H9 (cell line): ENCODE measurements at regions not wholly inside any gene's neighbourhood (a gene's known extent, or its start where the extent isn't known, plus 50 kb on each side); places are given as distances from the start of the nearest gene placed in this dataset.

Experiments used
- DNase-seq: peaks from one replicate; pipeline ENCODE4 v3.0.0-alpha.2; 2017
- H2AFZ ChIP-seq: one replicate; pipeline ENCODE4 v1.6.1; 2013; ENCODE audit warnings: mild to moderate bottlenecking, low read length, control low read depth, moderate library complexity
- H2AK5ac ChIP-seq: 2 replicates; pipeline ENCODE4 v1.6.1; 2013; ENCODE audit warnings: low read length, control low read depth, mixed read lengths; ENCODE audit not compliant: insufficient read length
- H2BK120ac ChIP-seq: one replicate; pipeline ENCODE4 v1.6.1; 2013; ENCODE audit warnings: low read depth, mild to moderate bottlenecking, low read length, control low read depth, inconsistent platforms; ENCODE audit not compliant: poor library complexity, severe bottlenecking
- H2BK12ac ChIP-seq: 2 replicates; pipeline ENCODE4 v1.6.1; 2013; ENCODE audit warnings: low read length, control low read depth, mixed read lengths, low read depth; ENCODE audit not compliant: insufficient read length
- H2BK15ac ChIP-seq: 2 replicates; pipeline ENCODE4 v1.6.1; 2013; ENCODE audit warnings: low read depth, low read length, control low read depth
- H2BK20ac ChIP-seq: one replicate; pipeline ENCODE4 v1.6.1; 2013; ENCODE audit warnings: low read depth, mild to moderate bottlenecking, low read length, control low read depth, inconsistent platforms; ENCODE audit not compliant: poor library complexity, severe bottlenecking
- H2BK5ac ChIP-seq: 2 replicates; pipeline ENCODE4 v1.6.1; 2013; ENCODE audit warnings: low read length, control low read depth, mixed read lengths; ENCODE audit not compliant: insufficient read length
- H3K14ac ChIP-seq: 2 replicates; pipeline ENCODE4 v1.6.1; 2013; ENCODE audit warnings: low read length, control low read depth; ENCODE audit not compliant: insufficient read depth
- H3K18ac ChIP-seq: 2 replicates; pipeline ENCODE4 v1.6.1; 2013; ENCODE audit warnings: low read depth, mild to moderate bottlenecking, mixed read lengths, low read length, control low read depth; ENCODE audit not compliant: insufficient read length
- H3K23ac ChIP-seq: 2 replicates; pipeline ENCODE4 v1.6.1; 2013; ENCODE audit warnings: low read length, control low read depth, mixed read lengths, low read depth; ENCODE audit not compliant: insufficient read length
- H3K23me2 ChIP-seq: 2 replicates; pipeline ENCODE4 v1.6.1; 2013; ENCODE audit warnings: low read depth, mild to moderate bottlenecking, mixed read lengths, low read length, control low read depth; ENCODE audit not compliant: insufficient read length, poor library complexity, severe bottlenecking
- H3K27ac ChIP-seq: 2 replicates; pipeline ENCODE4 v1.5.1; 2013; ENCODE audit warnings: low read length, control low read depth, mixed read lengths, low read depth; ENCODE audit not compliant: insufficient read length
- H3K27me3 ChIP-seq: 2 replicates; pipeline ENCODE4 v1.6.1; 2013; ENCODE audit warnings: low read length, control low read depth, inconsistent platforms; ENCODE audit not compliant: insufficient read depth
- H3K4ac ChIP-seq: 2 replicates; pipeline ENCODE4 v1.6.1; 2013; ENCODE audit warnings: low read depth, mild to moderate bottlenecking, control low read depth, inconsistent platforms, low read length, moderate library complexity
- H3K4me1 ChIP-seq: 2 replicates; pipeline ENCODE4 v1.6.1; 2013; ENCODE audit warnings: low read length, control low read depth, inconsistent platforms; ENCODE audit not compliant: insufficient read depth
- H3K4me2 ChIP-seq: 2 replicates; pipeline ENCODE4 v1.6.1; 2013; ENCODE audit warnings: low read length, control low read depth, mixed read lengths; ENCODE audit not compliant: insufficient read length, insufficient read depth
- H3K56ac ChIP-seq: 2 replicates; pipeline ENCODE4 v1.6.1; 2013; ENCODE audit warnings: low read depth, mild to moderate bottlenecking, mixed read lengths, low read length, control low read depth; ENCODE audit not compliant: insufficient read length
- H3K79me1 ChIP-seq: 2 replicates; pipeline ENCODE4 v1.6.1; 2013; ENCODE audit warnings: low read depth, mild to moderate bottlenecking, moderate library complexity, low read length, control low read depth, inconsistent platforms; ENCODE audit not compliant: insufficient read depth, poor library complexity, severe bottlenecking
- H3K79me2 ChIP-seq: 2 replicates; pipeline ENCODE4 v1.6.1; 2013; ENCODE audit warnings: low read length, control low read depth, inconsistent platforms; ENCODE audit not compliant: insufficient read depth
- H3K9ac ChIP-seq: 2 replicates; pipeline ENCODE4 v1.6.1; 2013; ENCODE audit warnings: low read length, control low read depth, mixed read lengths; ENCODE audit not compliant: insufficient read length; ENCODE audit errors: extremely low read depth
- H3K9me3 ChIP-seq: one replicate; pipeline ENCODE4 v1.6.1; 2013; ENCODE audit warnings: low read depth, low read length, inconsistent platforms; ENCODE audit not compliant: control insufficient read depth
- H3T11ph ChIP-seq: one replicate; pipeline ENCODE4 v1.6.1; 2013; ENCODE audit warnings: mild to moderate bottlenecking, low read length, control low read depth, inconsistent platforms
- H4K20me1 ChIP-seq: one replicate; pipeline ENCODE4 v1.6.1; 2013; ENCODE audit not compliant: control insufficient read depth, insufficient read length, insufficient read depth
- H4K5ac ChIP-seq: 2 replicates; pipeline ENCODE4 v1.6.1; 2013; ENCODE audit warnings: low read depth, mild to moderate bottlenecking, mixed read lengths, low read length, control low read depth; ENCODE audit not compliant: insufficient read length
- H4K8ac ChIP-seq: replicated peaks from 2 replicates; pipeline ENCODE4 v1.6.1; 2013; ENCODE audit warnings: low read length, control low read depth, mixed read lengths, low read depth; ENCODE audit not compliant: insufficient read length
- H4K91ac ChIP-seq: 2 replicates; pipeline ENCODE4 v1.6.1; 2013; ENCODE audit warnings: low read depth, mild to moderate bottlenecking, moderate library complexity, mixed read lengths, low read length, control low read depth; ENCODE audit not compliant: insufficient read length
- H3K27ac Mint-ChIP-seq, 3 experiments: 2 replicates in 2 of 3; 3 replicates in 1 of 3; pipeline ENCODE4 v1.8.0; 2020 to 2021; ENCODE audit warnings: mixed read lengths in 3 of 3, mild to moderate bottlenecking in 1 of 3, moderate library complexity in 1 of 3
- H3K27me3 Mint-ChIP-seq: 2 replicates; pipeline ENCODE4 v1.8.0; 2021; ENCODE audit warnings: low read depth, mild to moderate bottlenecking, moderate library complexity, mixed read lengths
- H3K36me3 Mint-ChIP-seq, 3 experiments: 2 replicates in 2 of 3; 3 replicates in 1 of 3; pipeline ENCODE4 v1.8.0; 2020 to 2021; ENCODE audit warnings: low read depth in 3 of 3, mixed read lengths in 3 of 3; ENCODE audit not compliant: insufficient read depth in 1 of 3
- H3K4me1 Mint-ChIP-seq, 2 experiments: 2 replicates each; pipeline ENCODE4 v1.8.0; 2020; ENCODE audit warnings: mixed read lengths in 2 of 2
- H3K4me3 Mint-ChIP-seq, 2 experiments: 2 replicates in 1 of 2; 3 replicates in 1 of 2; pipeline ENCODE4 v1.8.0; 2020 to 2021; ENCODE audit warnings: mild to moderate bottlenecking in 2 of 2, mixed read lengths in 2 of 2, moderate library complexity in 1 of 2
- H3K9me3 Mint-ChIP-seq, 2 experiments: 2 replicates in 1 of 2; 3 replicates in 1 of 2; pipeline ENCODE4 v1.8.0; 2020; ENCODE audit warnings: mild to moderate bottlenecking in 2 of 2, mixed read lengths in 2 of 2, moderate library complexity in 1 of 2
- WGBS: extraction: QIAGEN DNeasy Blood & Tissue Kit; methylation state at CpG from one replicate; pipeline ENCODE4 v1.1.7; 2013; ENCODE audit warnings: missing lambda C conversion rate, low lambda C conversion rate, mixed read lengths; ENCODE audit not compliant: insufficient read length; ENCODE audit errors: extremely low coverage; 5-methylcytosine and 5-hydroxymethylcytosine counted together
- TF ChIP-seq, protein P1 (sequence below): fragments of 200-600 bp; sonication (generic); conservative IDR thresholded peaks from 3 replicates; pipeline ENCODE4 v1.8.0; 2021; ENCODE audit warnings: antibody characterized with exemption, mild to moderate bottlenecking

- no peak for DNase-seq
- Histone ChIP-seq H2BK12ac (no peak overlapping the region), H4K8ac (no peak overlapping the region), H2BK120ac (no peak overlapping the region), H3K18ac (no peak overlapping the region), H3K14ac (no peak overlapping the region), H2BK5ac (no peak overlapping the region), H3K27ac (no peak overlapping the region), H3T11ph (no peak overlapping the region), H3K9ac (no peak overlapping the region), H2AFZ (no peak overlapping the region), H3K4me1 (no peaks in the 10 kb centered on the region; the same call in 1 of the 2 replicates), H3K4ac (no peak overlapping the region), H3K23ac (no peak overlapping the region), H4K20me1 (no peaks in the 10 kb centered on the region), H3K4me2 (no peak overlapping the region), H3K56ac (no peak overlapping the region), H3K79me1 (no peaks in the 10 kb centered on the region), H3K9me3 (no peaks in the 10 kb centered on the region), H4K5ac (no peak overlapping the region), H3K27me3 (no peaks in the 10 kb centered on the region), H3K23me2 (no peaks in the 10 kb centered on the region), H2AK5ac (no peak overlapping the region), H2BK15ac (no peak overlapping the region), H2BK20ac (no peak overlapping the region), H4K91ac (no peak overlapping the region), H3K79me2 (no peaks in the 10 kb centered on the region)
- H3K4me1 Mint-ChIP-seq: peaks cover 11 to 15% of the 10 kb centered on the region in 2 experiments
- no peak overlapping the region for H3K4me3 Mint-ChIP-seq
- no peak overlapping the region; a peak in 1 of 7 replicates for H3K27ac Mint-ChIP-seq
- TF ChIP-seq, protein P1, sequence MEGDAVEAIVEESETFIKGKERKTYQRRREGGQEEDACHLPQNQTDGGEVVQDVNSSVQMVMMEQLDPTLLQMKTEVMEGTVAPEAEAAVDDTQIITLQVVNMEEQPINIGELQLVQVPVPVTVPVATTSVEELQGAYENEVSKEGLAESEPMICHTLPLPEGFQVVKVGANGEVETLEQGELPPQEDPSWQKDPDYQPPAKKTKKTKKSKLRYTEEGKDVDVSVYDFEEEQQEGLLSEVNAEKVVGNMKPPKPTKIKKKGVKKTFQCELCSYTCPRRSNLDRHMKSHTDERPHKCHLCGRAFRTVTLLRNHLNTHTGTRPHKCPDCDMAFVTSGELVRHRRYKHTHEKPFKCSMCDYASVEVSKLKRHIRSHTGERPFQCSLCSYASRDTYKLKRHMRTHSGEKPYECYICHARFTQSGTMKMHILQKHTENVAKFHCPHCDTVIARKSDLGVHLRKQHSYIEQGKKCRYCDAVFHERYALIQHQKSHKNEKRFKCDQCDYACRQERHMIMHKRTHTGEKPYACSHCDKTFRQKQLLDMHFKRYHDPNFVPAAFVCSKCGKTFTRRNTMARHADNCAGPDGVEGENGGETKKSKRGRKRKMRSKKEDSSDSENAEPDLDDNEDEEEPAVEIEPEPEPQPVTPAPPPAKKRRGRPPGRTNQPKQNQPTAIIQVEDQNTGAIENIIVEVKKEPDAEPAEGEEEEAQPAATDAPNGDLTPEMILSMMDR: no peak
- H3K36me3 Mint-ChIP-seq: no peaks in the 10 kb centered on the region
- H3K9me3 Mint-ChIP-seq: no peaks in the 10 kb centered on the region
- H3K27me3 Mint-ChIP-seq: no peaks in the 10 kb centered on the region; the same call in 1 of the 2 replicates
- no CpG with 5 or more reads among the region's 5 CpGs for WGBS
Measured at GRCh38 chr5:61965490-61965889, 340.5 kb upstream of the KIF2A start.
